ENCODE measurements at regions not wholly inside any gene's neighbourhood (a gene's known extent, or its start where the extent isn't known, plus 50 kb on each side); places are given as distances from the start of the nearest gene placed in this dataset.

DNA sequence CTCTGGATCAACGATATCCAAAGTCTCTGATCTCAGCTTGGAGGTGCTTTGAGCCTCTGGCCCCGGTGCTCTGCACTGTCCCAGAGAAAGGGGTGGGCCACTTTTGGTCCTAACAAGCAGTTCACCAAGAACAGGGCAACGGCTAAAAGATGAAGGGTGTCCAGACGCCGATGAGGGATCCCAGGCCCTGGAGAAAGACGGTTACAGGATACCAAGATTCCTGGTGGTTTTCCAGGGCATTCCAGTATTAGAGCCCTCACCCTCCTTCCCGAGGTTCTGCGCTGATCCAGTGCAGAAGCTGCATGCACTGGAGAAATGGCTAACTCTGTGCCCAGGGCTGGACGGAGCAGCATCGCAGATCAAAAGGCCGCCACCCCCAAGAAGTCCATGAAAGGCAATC is 149.9 kb upstream of the IRF2BP2 start:
- Histone ChIP-seq H3K4me1 (ENCODE audit: insufficient read depth, low read length, poor library complexity, severe bottlenecking) (peaks cover 20% of the 10 kb centered on the region), H4K20me1 (ENCODE audit: insufficient read depth, low read length) (no peaks in the 10 kb centered on the region), H3K4me3 (ENCODE audit: low read depth, low read length, poor library complexity, severe bottlenecking) (no peak overlapping the region), H3K36me3 (ENCODE audit: insufficient read depth, low read length) (no peaks in the 10 kb centered on the region), H3K79me2 (ENCODE audit: insufficient read depth, low read depth, low read length) (no peaks in the 10 kb centered on the region), H3K27ac (ENCODE audit: low read depth, low read length, poor library complexity, severe bottlenecking) (no peak overlapping the region), H3K4me2 (ENCODE audit: low read length) (no peak overlapping the region), H2AFZ (ENCODE audit: low read length) (no peak overlapping the region), H3K9me3 (ENCODE audit: low read length) (no peaks in the 10 kb centered on the region), H3K9me2 (ENCODE audit: insufficient read depth, low read length) (no peaks in the 10 kb centered on the region)
- no TSS peak for BruUV-seq (replicated peaks)
- CTCF ChIA-PET (ENCODE audit: unreplicated experiment): interaction anchor here (1.4 kb wide), 1 partner anchor 16 kb away, joined by 4 read pairs; no protein-coding TSS in a partner anchor
- TF ChIP-seq EZH2phosphoT487 (IDR thresholded peaks at IDR 0.05; ENCODE audit: borderline replicate concordance, low read depth, low read length) (no peak), CTCF (conservative IDR thresholded peaks at IDR 0.05; ENCODE audit: low read length) (no peak)
- intact Hi-C loops (cut with micrococcal nuclease; ENCODE audit: unreplicated experiment): no loop called here
- POLR2A ChIA-PET: no interaction called here
- DNase-seq (ENCODE audit: low spot score): no peak

DNA sequence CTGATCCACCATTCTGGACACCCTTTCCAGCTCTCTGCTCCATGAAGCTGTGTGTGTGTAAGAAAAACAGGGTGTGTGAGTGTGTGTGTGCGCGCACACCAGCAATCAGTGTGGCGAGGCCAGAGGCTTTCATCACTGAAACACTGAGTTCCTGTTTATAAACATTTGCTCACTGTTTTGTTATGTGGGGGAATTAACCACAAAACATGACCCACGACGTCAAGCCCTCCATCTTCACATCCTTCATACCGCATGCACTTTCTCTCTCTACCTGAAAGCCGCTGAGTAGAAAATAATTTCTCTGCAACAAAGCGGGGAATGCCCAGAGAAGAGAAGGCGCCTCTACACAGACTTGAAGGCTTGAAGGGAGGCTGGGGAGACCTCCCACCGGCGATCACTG is 148.9 kb upstream of the IRF2BP2 start:
- DNase-seq (ENCODE audit: low spot score): no peak
- H3K9me2 ChIP-seq (ENCODE audit: insufficient read depth, low read length): no peaks in the 10 kb centered on the region
- no peak overlapping the region for H2AFZ ChIP-seq (ENCODE audit: low read length)
- intact Hi-C loops (cut with micrococcal nuclease; ENCODE audit: unreplicated experiment): no loop called here
- ChIA-PET POLR2A (no interaction called here), CTCF (ENCODE audit: unreplicated experiment) (interaction anchor here (0.5 kb wide), 1 partner anchor 252 kb away, joined by 3 read pairs; no protein-coding TSS in a partner anchor)
- H3K4me2 ChIP-seq (ENCODE audit: low read length): no peak overlapping the region
- no peaks in the 10 kb centered on the region for H3K79me2 ChIP-seq (ENCODE audit: insufficient read depth, low read depth, low read length)
- H3K4me1 ChIP-seq (ENCODE audit: insufficient read depth, low read length, poor library complexity, severe bottlenecking): peaks cover 13% of the 10 kb centered on the region
- no peak overlapping the region for H3K27ac ChIP-seq (ENCODE audit: low read depth, low read length, poor library complexity, severe bottlenecking)
- no peak for TF ChIP-seq EZH2phosphoT487 (IDR thresholded peaks at IDR 0.05; ENCODE audit: borderline replicate concordance, low read depth, low read length)
- no peak for TF ChIP-seq CTCF (conservative IDR thresholded peaks at IDR 0.05; ENCODE audit: low read length)
- no peak overlapping the region for H3K4me3 ChIP-seq (ENCODE audit: low read depth, low read length, poor library complexity, severe bottlenecking)
- no peaks in the 10 kb centered on the region for H4K20me1 ChIP-seq (ENCODE audit: insufficient read depth, low read length)
- no TSS peak for BruUV-seq (replicated peaks)
- H3K9me3 ChIP-seq (ENCODE audit: low read length): no peaks in the 10 kb centered on the region
- H3K36me3 ChIP-seq (ENCODE audit: insufficient read depth, low read length): no peaks in the 10 kb centered on the region

DNA sequence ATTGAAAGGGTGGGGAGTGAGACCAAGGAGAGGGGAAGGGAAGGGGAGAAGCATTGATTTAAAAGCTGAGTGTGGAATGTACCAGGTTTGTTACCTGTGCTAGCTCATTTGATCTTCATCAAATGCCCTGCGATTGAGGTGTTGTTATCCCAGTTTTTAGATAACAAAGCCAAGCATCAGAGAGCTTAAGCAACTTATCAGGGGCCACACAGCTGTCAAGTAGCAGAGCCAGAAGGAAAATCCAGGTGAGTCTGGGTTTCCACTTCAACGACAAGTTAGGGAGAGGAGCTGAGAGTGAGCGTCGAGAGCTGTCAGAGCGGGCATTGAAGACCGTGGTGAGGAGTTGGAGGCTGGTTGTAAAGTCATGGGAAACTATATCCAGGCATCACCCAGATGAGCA is 146.9 kb upstream of the IRF2BP2 start:
- CTCF ChIA-PET (ENCODE audit: unreplicated experiment): interaction anchor here (0.6 to 0.7 kb wide), 2 partner anchors 16 to 31 kb away, joined by 6 to 7 read pairs; no protein-coding TSS in a partner anchor
- DNase-seq (ENCODE audit: low spot score): no peak
- TF ChIP-seq EZH2phosphoT487 (IDR thresholded peaks at IDR 0.05; ENCODE audit: borderline replicate concordance, low read depth, low read length) (no peak), CTCF (conservative IDR thresholded peaks at IDR 0.05; ENCODE audit: low read length) (no peak)
- no TSS peak for BruUV-seq (replicated peaks)
- Histone ChIP-seq H3K27ac (ENCODE audit: low read depth, low read length, poor library complexity, severe bottlenecking) (no peak overlapping the region), H3K4me2 (ENCODE audit: low read length) (no peak overlapping the region), H3K9me2 (ENCODE audit: insufficient read depth, low read length) (no peaks in the 10 kb centered on the region), H3K9me3 (ENCODE audit: low read length) (no peaks in the 10 kb centered on the region), H3K36me3 (ENCODE audit: insufficient read depth, low read length) (no peaks in the 10 kb centered on the region), H2AFZ (ENCODE audit: low read length) (no peak overlapping the region), H3K4me3 (ENCODE audit: low read depth, low read length, poor library complexity, severe bottlenecking) (no peak overlapping the region), H4K20me1 (ENCODE audit: insufficient read depth, low read length) (no peaks in the 10 kb centered on the region), H3K4me1 (ENCODE audit: insufficient read depth, low read length, poor library complexity, severe bottlenecking) (peaks cover 6% of the 10 kb centered on the region), H3K79me2 (ENCODE audit: insufficient read depth, low read depth, low read length) (no peaks in the 10 kb centered on the region)
- intact Hi-C loops (cut with micrococcal nuclease; ENCODE audit: unreplicated experiment): no loop called here
- POLR2A ChIA-PET: interaction anchor here (0.7 to 1.0 kb wide), 2 partner anchors 15 to 33 kb away, joined by 3 read pairs; no protein-coding TSS in a partner anchor

Data from OCI-LY7 (cell line).